HG02759 (cell line): ENCODE measurements at regions not wholly inside any gene's neighbourhood (a gene's known extent, or its start where the extent isn't known, plus 50 kb on each side); places are given as distances from the start of the nearest gene placed in this dataset.
"Not testable (repeated sequence)": the region's sequence is repeated elsewhere in the genome, so short reads cannot be mapped to it uniquely, and the experiment has no call there.

Source experiments
- ATAC-seq: cut with Tn5 transposase; IDR thresholded peaks from one replicate; pipeline ENCODE4 v1.9.1; 2021; ENCODE audit warnings: mild to moderate bottlenecking, moderate library complexity; ENCODE audit not compliant: unreplicated experiment

DNA sequence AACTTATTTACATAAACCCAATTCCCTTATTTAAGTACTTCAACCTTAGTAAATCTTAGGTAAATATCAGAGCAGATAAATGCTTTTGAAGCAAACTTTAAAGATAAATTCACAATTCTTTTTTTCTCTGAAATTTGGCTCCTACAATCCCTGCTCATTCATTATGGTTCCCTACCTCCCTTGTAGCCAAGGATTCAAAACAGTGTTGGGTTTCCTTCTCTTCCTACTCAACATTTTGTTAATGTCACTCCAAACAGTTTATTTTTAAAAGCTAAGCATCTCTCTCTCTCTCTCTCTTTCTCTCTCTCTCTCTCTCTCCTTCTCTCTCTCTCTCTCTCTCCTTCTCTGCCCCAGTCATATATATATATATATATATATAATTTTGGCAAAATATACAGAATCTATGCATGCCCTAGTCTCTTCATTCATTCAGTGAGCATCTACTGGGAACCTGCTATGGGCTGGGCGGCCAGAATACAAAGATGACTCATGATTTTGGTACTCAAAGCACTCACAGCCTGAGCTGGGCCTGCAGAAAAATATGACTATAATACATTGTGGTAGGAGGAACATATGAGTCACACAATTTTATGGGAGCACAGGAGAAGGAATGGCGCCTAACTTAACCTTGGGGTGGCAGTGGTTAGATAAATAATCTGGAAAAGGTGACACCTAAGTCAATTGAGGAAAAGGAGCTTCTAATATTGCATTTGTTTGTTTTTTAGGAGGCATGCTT lies 123.7 kb upstream of the DHRS4 start:
- ATAC-seq, result no peak

DNA sequence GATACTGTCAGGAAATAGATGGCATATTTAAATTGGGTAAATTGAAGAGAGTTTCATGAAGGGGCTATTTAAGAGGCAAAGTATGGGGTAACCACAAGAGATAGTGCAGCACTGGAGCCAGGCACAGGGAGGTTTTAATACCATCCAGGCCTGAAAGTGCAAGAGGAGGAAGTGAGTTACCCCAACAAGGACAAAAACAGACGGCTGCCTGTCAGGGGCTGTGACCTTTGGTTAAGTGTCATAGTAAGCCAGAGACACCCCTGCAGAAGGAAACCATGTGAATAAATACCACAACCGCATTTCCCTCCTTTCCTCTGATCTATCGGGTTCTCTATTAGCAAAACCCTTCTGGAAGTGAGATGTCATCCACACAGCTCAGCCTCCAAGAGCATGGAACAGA lies 122.0 kb upstream of the DHRS4 start:
- ATAC-seq, result no peak

DNA sequence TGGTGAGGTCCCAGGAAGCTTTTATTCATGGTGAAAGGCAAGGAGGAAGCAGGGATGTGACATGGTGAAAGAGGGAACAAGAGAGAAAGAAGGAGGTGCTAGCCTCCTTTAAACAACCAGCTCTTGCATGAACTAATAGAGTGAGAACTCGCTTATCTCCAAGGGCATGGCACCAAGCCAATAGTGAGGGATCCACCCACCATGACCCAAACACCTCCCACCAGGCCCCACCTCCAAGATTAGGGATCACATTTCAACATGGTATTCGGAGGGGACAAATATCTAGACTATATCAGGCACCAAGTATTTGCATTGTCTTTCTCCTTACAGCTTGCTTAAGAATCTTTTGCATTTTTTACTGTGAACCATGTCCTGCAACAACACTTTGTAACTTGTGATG lies 91.9 kb upstream of the DHRS4 start:
- ATAC-seq, result no peak

DNA sequence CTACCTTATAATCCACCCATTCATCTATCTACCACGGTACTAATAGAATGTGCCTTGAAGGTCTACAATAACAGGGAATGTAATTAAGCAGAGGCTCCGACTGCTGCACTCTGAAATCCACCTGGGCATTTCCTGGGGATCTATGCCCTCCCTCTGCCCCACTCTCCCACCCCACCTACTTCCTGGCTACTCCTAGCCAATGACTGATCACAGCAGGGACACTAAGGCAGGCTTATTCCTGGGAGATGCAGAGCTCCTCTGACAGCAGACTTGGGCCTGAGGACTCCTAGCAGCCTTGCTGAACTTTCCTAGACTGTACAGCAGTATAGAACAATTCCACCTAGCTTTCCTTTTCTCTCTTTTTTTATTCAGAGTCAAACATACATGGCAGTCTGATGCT lies 91.1 kb upstream of the DHRS4 start:
- ATAC-seq, result no peak

DNA sequence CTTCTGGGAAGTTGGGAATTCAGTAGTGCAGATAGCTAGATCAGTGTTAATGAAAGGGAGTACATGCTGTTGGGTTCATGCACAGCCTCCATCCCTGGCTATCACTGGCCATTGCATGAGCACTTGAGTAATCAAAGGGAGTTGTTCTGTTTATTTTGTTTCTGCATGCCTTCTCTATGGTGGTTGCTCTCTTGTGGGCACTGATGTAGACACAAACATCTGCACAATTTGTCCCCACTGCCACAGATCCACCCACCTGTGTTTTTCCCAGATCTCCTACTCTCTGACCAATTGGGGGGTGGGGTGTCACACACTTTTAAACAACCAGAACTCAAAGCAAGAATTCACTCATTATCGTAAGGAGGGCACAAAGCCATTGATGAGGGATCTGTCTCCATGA lies 89.7 kb upstream of the DHRS4 start:
- ATAC-seq, result no peak

DNA sequence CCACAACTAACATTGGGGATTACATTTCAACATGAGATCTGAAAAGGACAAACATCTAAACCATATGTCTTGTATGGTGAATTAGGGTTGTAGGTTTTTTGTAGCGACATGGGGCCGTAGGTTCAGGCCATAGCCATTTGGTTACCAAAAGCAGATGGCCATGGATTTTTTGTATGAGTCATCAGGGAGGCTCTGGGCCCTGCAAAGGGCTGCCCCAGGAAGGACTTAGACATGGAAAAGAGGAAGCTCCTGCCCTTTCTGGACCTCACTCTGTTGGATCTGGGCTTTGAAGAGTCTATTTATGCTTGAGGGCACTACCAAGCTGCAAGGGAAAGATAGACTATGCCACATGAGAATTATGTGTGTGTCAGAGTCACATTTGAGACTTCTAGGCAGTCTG lies 89.3 kb upstream of the DHRS4 start:
- no peak for ATAC-seq

DNA sequence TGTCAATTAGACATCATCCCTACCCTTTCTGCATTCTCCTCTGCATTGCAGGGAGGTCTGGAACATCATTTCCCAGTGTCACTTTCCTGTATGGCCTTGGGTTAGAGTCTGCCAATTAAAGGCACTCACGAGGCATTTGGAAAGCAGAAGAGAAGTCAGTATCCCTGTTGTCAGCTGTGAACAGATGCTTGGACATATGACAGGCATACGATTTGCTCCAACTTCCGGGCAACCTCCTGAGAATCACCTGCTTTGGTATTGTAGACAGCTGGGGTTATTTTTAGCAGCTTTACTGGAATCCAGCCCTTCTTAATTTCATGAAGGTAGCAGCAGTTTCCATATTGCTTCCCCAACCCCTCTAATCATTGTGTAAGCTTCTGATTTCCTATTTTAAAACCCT lies 88.7 kb upstream of the DHRS4 start:
- no peak for ATAC-seq

DNA sequence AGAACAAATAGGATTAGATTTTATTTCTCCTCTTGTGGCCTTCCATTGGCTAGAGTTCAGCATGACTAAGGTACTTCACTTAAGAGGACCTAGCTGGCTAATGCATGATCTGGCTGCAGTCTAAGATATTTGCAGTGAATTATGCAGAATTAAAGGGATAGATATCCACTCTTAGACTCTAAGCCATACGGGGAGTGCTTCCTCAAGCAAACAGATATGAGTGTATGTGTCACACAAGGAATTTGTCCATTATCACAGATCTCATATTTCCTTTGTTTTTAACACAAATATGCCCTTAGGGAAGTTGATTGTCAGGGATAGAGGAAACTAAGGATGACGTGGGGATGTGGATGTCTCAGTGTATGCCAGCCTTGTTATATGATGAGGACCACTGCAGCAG lies 88.1 kb upstream of the DHRS4 start:
- no peak for ATAC-seq

DNA sequence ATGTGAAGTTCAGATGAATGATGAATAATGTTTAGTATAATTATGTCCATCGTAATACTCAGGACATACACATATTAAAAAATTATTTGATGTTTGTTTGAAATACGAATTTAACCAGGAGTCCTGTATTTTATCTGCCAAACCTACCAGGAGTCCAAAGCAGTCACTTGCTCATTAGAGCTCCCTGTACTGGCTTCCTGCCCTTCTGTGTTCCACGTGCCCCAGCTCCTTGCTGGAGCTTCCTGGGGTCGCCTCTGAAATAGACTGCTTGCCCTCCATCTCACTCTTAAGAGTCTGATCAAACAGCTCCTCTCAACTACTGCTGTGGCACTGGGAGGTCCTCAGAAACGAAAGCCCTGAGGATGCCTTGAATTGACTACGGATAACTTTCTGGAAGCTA lies 87.3 kb upstream of the DHRS4 start:
- ATAC-seq, result no peak

DNA sequence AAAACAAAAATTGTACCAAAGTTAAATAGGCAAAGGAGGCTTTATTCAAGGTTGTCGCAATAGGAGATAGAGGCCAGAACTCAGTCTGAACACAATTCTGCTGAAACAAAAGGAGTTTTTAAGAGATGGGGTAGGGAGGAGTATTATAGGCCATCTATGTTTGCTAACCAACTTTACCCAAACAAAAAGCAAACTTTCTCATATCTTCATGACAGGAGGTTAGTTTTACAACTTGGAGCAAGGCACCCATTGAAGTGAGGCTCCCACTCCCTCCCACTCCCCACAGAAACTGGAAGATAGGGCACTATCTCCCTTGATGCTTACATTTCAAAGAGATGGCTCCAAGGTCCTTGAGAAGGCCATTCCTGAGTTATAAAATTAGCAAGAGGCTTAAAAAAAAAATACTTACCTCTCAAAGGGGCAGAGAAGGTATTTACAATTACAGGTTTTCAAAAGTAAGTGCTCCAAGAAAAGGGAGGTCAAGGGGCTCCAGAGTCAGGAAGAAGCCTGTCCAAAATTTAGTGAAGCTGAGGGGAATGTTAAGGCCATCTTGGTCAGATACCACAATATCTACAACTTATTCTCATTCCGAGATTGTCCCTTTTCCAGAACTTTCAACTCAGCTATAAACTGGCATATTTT lies 84.4 kb upstream of the DHRS4 start:
- ATAC-seq, result no peak

DNA sequence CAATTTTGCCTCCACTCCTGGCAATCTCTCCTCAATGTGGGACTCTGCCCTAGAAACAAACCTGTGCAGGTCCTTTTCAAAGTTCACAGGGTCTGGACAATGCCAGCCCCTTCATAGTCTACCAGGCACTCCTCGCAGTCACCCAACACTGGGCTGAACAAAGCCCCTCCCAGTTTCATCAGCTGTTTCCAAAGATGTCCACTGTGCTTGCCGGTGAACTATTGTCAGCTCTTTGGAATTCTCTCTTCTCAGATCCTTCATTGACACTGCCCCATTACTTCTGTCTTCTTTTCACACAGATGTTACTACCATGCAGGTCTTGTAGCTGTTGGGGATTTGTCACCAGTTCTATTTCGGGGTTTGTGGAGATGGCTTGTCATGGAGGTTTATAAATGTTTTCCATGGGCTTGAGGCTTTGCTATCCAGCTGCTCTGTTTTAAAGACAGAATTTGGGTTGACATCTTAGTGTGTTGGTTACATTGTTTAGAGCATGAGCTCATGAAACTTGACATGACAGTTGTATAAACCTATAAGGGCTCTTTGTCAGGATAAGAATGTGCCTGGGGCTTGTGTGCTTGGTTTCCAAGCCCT lies 77.3 kb upstream of the DHRS4 start:
- no peak for ATAC-seq

DNA sequence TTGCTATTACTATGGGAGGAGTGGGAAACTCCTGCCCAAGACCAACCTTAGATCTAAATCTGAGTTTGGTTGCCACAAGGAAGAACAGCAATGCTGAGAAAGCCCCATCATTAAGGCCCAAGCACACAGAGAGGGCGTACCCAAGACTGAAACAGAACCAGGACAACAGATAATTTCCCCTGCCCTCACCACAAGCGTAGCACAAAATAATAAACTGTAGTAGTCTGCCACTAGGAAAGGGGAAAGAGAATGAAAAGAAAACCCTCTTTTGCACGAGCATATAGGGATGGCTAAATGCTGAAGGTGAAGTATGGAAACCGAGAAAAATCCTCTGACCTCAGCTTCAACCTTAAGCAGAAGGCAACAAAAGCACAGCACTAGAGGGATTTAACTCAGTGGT lies 76.5 kb upstream of the DHRS4 start:
- ATAC-seq, result peak; percentile 50

DNA sequence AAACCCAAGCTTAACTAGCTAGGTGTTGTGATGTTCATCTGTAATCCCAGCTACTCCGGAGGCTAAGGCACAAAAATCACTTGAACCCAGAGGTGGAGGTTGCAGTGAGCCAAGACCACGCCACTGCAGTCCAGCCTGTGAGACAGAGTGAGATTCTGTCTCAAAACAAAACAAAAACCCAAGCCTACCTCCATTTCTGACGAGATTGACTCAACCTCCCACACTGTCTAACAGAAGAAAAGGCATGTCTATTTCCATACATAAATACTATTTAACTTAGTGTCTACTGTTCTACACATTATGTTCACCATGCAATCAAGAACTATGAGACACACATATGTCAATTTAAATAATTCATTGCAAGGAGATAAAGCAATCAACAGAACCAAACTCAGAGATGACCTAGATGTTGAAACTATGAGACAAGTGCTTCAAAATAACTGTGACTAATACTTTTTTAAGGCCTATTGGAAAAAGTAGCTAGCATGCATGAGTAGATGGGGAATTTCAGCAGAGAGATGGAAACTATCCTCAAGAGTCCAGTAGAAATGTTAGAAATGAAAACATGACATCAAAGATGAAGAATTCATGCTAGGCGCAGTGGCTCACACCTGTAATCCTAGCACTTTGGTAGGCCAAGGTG lies 75.9 kb upstream of the DHRS4 start:
- peak; percentile 79 for ATAC-seq

DNA sequence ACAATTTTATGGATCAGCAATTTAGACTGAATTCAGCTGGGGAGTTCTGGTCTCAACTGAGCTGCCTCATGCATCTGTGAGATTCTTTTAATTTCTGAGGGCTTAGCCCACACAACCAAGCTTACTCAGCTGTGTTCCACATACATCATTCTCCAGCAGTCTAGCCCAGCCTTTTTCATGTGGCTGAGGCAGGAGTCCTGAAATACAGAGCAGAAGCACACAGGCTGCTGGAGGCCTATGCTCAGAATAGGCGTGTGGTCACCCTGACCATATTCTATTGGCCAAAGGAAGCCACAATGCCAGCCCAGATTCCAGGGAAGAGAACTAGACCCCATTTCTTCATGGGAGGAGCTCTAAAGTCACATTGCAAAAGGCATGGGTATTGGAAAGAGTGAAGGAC lies 72.3 kb upstream of the DHRS4 start:
- no peak for ATAC-seq

DNA sequence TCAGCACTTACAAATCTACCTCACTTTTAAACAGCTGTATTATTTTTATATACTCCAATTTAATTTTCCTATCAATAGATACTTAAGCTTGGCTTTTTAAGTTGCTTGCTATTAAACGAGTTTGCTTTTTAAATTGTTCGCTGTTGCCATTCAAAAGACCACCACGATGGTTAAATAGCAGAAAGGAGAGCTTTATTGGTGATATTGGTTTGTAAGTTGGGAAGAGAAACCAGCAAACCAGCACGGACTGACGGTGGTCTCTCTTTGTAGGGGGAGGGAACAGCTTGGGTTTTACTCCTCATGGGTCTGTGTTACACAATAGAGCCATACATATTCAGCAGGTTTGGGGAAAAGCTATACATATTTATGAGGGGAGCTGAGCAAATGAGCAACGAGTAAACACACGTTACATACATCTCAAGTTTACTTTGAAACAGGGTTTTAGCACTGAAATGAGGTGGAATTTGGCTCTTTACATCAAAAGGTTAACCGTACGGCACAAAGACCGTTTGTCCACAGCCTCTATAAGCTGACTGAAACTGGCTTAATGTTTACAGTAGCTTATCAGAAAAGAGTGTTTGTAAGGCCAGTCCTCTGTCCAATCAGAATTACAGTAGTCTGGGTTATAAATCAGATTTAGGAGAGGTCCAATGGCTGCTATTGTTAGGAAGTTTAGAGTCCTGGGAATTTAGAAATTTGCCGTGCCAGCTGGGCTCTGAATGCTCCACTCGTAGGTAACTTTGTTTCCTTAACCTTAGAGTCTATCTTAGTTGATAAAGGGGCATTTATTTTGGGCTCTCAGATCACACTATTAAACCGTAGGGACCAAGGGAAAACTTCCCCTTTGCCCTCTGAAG lies 69.7 kb upstream of the DHRS4 start:
- no peak for ATAC-seq

DNA sequence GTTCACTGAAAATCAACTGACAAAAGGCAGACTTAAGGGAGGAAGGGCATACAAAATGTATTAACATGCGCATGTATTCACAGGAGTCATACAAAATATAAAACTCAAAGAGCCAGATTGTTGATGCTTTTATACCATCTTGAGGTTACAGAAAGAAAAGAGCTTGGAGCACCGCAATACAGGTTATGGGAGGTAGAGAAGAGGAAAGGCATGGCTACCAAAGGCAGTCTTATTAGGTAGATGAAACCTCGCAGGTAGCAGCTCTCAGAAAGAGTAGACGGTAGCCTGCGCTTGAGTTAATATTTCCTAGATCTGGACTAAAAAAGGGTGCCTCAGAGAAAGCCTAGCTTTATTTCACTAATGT lies 69.0 kb upstream of the DHRS4 start:
- no peak for ATAC-seq

DNA sequence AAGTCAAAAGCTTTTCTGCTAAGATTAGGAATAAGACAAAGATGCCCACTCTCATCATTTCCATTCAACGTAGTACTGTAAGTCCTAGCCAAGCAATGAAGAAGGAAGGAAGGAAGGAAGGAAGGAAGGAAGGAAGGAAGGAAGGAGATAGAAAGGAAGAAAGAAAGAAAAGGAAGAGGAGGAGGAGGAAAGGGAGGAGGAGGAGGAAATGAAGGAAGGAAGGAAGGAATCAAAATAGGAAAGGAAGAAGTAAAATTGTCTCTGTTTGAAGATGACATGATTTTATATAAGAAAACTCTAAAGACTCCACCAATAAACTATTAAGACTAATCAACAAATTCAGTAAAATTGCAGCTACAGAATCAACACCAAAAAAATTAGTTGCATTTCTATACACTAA lies 66.0 kb upstream of the DHRS4 start:
- no peak for ATAC-seq

DNA sequence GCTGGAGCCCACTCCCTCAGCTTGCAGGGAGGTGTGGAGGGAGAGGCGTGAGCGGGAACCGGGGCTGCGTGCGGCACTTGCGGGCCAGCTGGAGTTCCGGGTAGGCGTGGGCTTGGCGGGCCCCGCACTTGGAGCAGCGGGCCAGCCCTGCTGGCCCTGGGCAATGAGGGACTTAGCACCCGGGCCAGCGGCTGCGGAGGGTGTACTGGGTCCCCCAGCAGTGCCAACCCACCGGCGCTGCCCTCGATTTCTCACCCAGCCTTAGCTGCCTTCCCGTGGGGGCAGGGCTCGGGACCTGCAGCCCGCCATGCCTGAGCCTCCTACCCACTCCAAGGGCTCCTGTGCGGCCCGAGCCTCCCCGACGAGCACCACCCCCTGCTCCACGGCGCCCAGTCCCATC lies 61.9 kb upstream of the DHRS4 start:
- ATAC-seq, result not testable (repeated sequence)

DNA sequence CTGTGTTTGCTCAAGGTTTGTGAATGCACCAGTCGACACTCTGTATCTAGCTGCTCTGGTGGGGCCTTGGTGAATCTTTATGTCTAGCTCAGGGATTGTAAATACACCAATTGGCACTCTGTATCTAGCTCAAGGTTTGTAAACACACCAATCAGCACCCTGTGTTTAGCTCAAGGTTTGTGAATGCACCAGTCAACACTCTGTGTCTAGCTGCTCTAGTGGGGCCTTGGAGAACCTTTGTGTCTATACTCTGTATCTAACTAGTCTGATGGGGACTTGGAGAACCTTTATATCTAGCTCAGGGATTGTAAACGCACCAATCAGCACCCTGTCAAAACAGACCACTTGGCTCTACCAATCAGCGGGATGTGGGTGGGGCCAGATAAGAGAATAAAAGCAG lies 61.3 kb upstream of the DHRS4 start:
- not testable (repeated sequence) for ATAC-seq

DNA sequence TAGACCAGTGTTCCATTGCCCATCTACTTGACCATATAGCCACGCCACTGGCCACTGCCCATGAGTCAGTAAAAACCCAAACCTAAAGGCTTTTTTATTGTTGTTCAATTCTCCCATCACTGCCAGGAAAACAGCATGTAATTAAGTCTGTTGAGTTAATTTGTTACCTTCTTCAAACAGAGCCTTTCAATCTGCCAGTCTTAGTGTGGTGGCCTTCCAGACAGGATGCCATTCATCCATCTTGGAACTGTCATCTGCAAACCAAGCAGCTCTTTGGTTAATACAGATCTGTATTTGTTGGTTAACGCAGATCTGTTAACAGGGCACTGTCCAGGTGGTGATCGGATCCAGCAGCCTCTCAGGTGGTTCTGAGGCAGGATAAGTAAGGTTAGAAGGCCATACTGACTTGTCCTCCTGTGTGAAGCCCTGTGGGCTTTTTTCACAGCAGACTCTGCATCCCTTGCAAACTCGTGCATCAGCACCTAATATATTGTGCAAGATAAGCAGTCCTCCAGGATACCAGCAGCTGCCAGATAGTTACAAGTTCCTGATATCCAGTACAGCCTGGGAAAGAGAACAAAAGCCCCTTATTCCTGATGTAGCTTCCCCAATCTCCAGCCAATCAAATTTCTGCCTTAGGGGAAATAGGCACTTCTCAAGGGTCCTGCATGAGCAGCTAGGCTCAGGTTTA lies 59.1 kb upstream of the DHRS4 start:
- no peak for ATAC-seq

DNA sequence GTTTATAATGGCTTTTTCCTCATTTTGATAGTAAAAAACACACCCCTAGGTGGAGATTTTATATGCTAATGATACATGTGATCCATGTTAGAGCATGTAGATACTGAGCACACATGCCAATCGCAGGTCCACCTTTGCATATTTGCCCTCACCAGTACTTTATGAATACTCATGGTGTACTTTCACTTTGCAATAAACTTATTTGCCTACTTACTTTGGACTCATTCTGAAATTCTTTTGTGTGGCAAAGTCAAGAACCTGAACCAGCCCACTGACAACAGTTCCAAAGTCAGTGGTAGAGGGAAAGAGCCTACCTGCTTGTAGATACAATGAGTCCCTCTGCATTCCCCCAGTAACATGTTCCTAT lies 58.5 kb upstream of the DHRS4 start:
- ATAC-seq, result no peak
